Naive thymus-derived CD4-positive, alpha-beta T cell (primary cell): ENCODE measurements at regions not wholly inside any gene's neighbourhood (a gene's known extent, or its start where the extent isn't known, plus 50 kb on each side); places are given as distances from the start of the nearest gene placed in this dataset.
A peak's percentile ranks its signal among the peaks of the same experiment; 100 is the strongest.

Experiments
- ATAC-seq: fragments of 150-1000 bp; cut with Tn5 transposase; 2 replicates; pipeline ENCODE4 v1.10.0; 2021; ENCODE audit warnings: mild to moderate bottlenecking, moderate library complexity
- CTCF ChIA-PET: fragments of 350-600 bp; sonication (Branson Sonifier 250); formaldehyde crosslinking; loops from one replicate; lab custom pipeline; 2021; ENCODE audit warnings: antibody characterized with exemption; lab: Charles Lee
- POLR2A ChIA-PET: fragments of 350-600 bp; sonication (Branson Sonifier 250); formaldehyde crosslinking; loops from one replicate; lab custom pipeline; 2021; ENCODE audit warnings: antibody characterized with exemption, inconsistent platforms; lab: Charles Lee
- DNase-seq, 9 donors: peaks; one replicate each; pipeline versions ENCODE4 v3.0.0 to v3.0.0-alpha.2; 2020 to 2022; ENCODE audit warnings: mixed read lengths in 1 of 9
- H3K27ac ChIP-seq: one replicate; pipeline ENCODE4 v1.7.0; 2013; ENCODE audit warnings: mild to moderate bottlenecking, low read depth, low read length, moderate library complexity
- H3K27me3 ChIP-seq, 2 donors: one replicate each; pipeline ENCODE4 v1.7.0; 2013; ENCODE audit warnings: low read length in 2 of 2, mild to moderate bottlenecking in 2 of 2, moderate library complexity in 2 of 2; ENCODE audit not compliant: control insufficient read depth in 2 of 2, insufficient read depth in 2 of 2
- H3K36me3 ChIP-seq, 3 experiments: 1 replicate in 2 of 3; 2 replicates in 1 of 3; pipeline ENCODE4 v1.7.0; 2013; ENCODE audit warnings: low read length in 3 of 3, mild to moderate bottlenecking in 3 of 3, moderate library complexity in 1 of 3; ENCODE audit not compliant: insufficient read depth in 3 of 3, control insufficient read depth in 2 of 3
- H3K4me1 ChIP-seq, 2 donors: one replicate each; pipeline ENCODE4 v1.7.0; 2013; ENCODE audit warnings: low read length in 2 of 2, mild to moderate bottlenecking in 2 of 2, moderate library complexity in 1 of 2; ENCODE audit not compliant: control insufficient read depth in 2 of 2, insufficient read depth in 2 of 2
- H3K4me3 ChIP-seq: 2 replicates; pipeline ENCODE4 v1.7.0; 2013; ENCODE audit warnings: mild to moderate bottlenecking, low read length
- H3K9me3 ChIP-seq, 3 experiments: 1 replicate in 2 of 3; 2 replicates in 1 of 3; pipeline ENCODE4 v1.7.0; 2013; ENCODE audit warnings: low read length in 3 of 3; ENCODE audit not compliant: control insufficient read depth in 2 of 3
- H3K27ac Mint-ChIP-seq, 9 donors: one replicate each; pipeline ENCODE4 v1.8.0; 2020 to 2022; ENCODE audit warnings: mixed read lengths in 9 of 9, mild to moderate bottlenecking in 8 of 9, moderate library complexity in 5 of 9, inconsistent platforms in 2 of 9
- H3K27me3 Mint-ChIP-seq, 5 donors: one replicate each; pipeline ENCODE4 v1.8.0; 2021 to 2022; ENCODE audit warnings: mixed read lengths in 5 of 5, mild to moderate bottlenecking in 1 of 5
- H3K36me3 Mint-ChIP-seq, 5 donors: one replicate each; pipeline ENCODE4 v1.8.0; 2020 to 2022; ENCODE audit warnings: mixed read lengths in 5 of 5, mild to moderate bottlenecking in 3 of 5, inconsistent platforms in 1 of 5
- H3K4me1 Mint-ChIP-seq, 7 donors: one replicate each; pipeline ENCODE4 v1.8.0; 2020 to 2022; ENCODE audit warnings: mixed read lengths in 7 of 7, mild to moderate bottlenecking in 3 of 7, inconsistent platforms in 1 of 7
- H3K4me3 Mint-ChIP-seq, 10 donors: one replicate each; pipeline ENCODE4 v1.8.0; 2020 to 2022; ENCODE audit warnings: mild to moderate bottlenecking in 10 of 10, mixed read lengths in 10 of 10, moderate library complexity in 6 of 10, inconsistent platforms in 2 of 10
- H3K9me3 Mint-ChIP-seq, 11 donors: one replicate each; pipeline ENCODE4 v1.8.0; 2020 to 2022; ENCODE audit warnings: mixed read lengths in 11 of 11, mild to moderate bottlenecking in 4 of 11, inconsistent platforms in 1 of 11, moderate library complexity in 1 of 11
- intact Hi-C, 2 donors: fragments of 100-400 bp; cut with micrococcal nuclease; formaldehyde crosslinking; loops; one replicate each; pipeline ENCODE4 v1.15.1; 2023

DNA sequence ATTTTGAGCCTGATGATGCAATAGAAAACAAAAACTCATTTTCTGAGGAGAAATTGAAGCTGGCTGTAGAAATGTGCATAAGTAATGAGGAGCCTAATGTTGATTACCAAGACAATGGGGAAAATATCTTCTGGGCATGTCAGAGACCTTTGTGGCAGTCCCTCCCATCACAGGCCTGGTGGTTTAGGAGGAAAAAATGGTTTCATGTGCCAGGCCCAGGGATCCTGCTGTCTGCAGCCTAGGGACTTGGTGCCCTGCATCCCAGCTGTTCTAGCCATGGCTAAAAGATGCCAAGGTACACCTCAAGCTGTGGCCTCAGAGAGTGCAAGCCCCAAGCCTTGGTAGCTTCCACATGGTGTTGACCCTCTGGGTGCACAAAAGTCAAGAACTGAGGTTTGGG lies 128.7 kb upstream of the ARHGEF9 start:
- peaks cover 0 to 3% (median 0%) of the 10 kb centered on the region in 5 donors for H3K36me3 Mint-ChIP-seq
- H3K27me3 Mint-ChIP-seq: no peaks in the 10 kb centered on the region

DNA sequence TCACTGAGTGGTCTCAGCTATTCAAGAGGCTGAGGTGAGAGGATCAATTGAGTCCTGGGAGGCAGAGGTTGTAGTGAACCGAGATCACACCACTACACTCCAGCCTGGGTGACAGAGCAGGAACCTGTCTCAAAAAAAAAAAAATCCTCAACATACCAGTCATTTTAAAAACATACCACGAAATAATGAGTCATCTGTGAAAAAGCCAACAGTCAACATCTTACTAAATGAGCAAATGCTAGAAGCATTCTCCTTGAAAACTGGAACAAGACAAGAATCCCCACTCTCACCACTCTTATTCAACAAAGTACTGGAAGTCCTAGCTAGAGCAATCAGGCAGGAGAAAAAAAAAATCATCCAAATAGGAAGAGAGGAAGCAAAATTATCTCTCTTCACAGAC lies 104.0 kb upstream of the ARHGEF9 start:
- H3K4me1 ChIP-seq: no peaks in the 10 kb centered on the region
- peaks cover 0 to 11% (median 0%) of the 10 kb centered on the region in 5 donors for H3K36me3 Mint-ChIP-seq
- H3K27ac Mint-ChIP-seq: no peak overlapping the region
- ChIA-PET POLR2A (no interaction called here), CTCF (no interaction called here)
- intact Hi-C loops: no loop called here
- peaks cover 0 to 6% (median 0%) of the 10 kb centered on the region in 3 experiments for H3K9me3 ChIP-seq
- peaks cover 0 to 4% (median 0%) of the 10 kb centered on the region in 5 donors for H3K27me3 Mint-ChIP-seq
- no peak overlapping the region for H3K27ac ChIP-seq
- peaks cover 0 to 1% (median 0%) of the 10 kb centered on the region in 7 donors for H3K4me1 Mint-ChIP-seq
- H3K9me3 Mint-ChIP-seq: peaks cover 0 to 60% (median 25%) of the 10 kb centered on the region in 11 donors
- H3K4me3 Mint-ChIP-seq: no peak overlapping the region
- ATAC-seq: no peak
- no peak overlapping the region for H3K4me3 ChIP-seq
- DNase-seq: no peak
- no peaks in the 10 kb centered on the region for H3K36me3 ChIP-seq
- H3K27me3 ChIP-seq: no peaks in the 10 kb centered on the region

More for the DNA sequence above, 128.7 kb upstream of the ARHGEF9 start:
- H3K9me3 Mint-ChIP-seq: peaks cover 0 to 40% (median 7%) of the 10 kb centered on the region in 11 donors
- H3K27ac ChIP-seq: no peak overlapping the region
- no peak for DNase-seq
- ChIA-PET CTCF (no interaction called here), POLR2A (no interaction called here)
- H3K27me3 ChIP-seq: no peaks in the 10 kb centered on the region
- peaks cover 0 to 7% (median 0%) of the 10 kb centered on the region in 3 experiments for H3K9me3 ChIP-seq
- no peak overlapping the region for H3K4me3 ChIP-seq
- H3K4me3 Mint-ChIP-seq: no peak overlapping the region
- no peaks in the 10 kb centered on the region for H3K4me1 Mint-ChIP-seq
- no peak for ATAC-seq
- H3K36me3 ChIP-seq: no peaks in the 10 kb centered on the region
- no peak overlapping the region for H3K27ac Mint-ChIP-seq
- intact Hi-C loops: no loop called here
- no peaks in the 10 kb centered on the region for H3K4me1 ChIP-seq

- no peaks in the 10 kb centered on the region for H3K9me3 ChIP-seq
- no peaks in the 10 kb centered on the region for H3K4me1 ChIP-seq
- Mint-ChIP-seq H3K27ac (no peak overlapping the region), H3K9me3 (peaks cover 0 to 32% (median 14%) of the 10 kb centered on the region in 11 donors), H3K4me3 (no peak overlapping the region), H3K36me3 (no peaks in the 10 kb centered on the region), H3K27me3 (no peaks in the 10 kb centered on the region), H3K4me1 (no peaks in the 10 kb centered on the region)
- ChIA-PET POLR2A (no interaction called here), CTCF (no interaction called here)
- DNase-seq (no peak), ATAC-seq (no peak)
- H3K27me3 ChIP-seq: no peaks in the 10 kb centered on the region
- no peaks in the 10 kb centered on the region for H3K36me3 ChIP-seq
- no peak overlapping the region for H3K4me3 ChIP-seq
- no peak overlapping the region for H3K27ac ChIP-seq
- intact Hi-C loops: no loop called here
Measured at GRCh38 chrX:63884821-63885790, 100.1 kb upstream of the ARHGEF9 start.

GRCh38 chrX:63869506-63869905 lies 84.5 kb upstream of the ARHGEF9 start:
- H3K27me3 Mint-ChIP-seq: no peaks in the 10 kb centered on the region
- H3K36me3 Mint-ChIP-seq: no peaks in the 10 kb centered on the region
- ChIA-PET CTCF (no interaction called here), POLR2A (no interaction called here)
- H3K27ac Mint-ChIP-seq: no peak overlapping the region
- H3K27me3 ChIP-seq: no peaks in the 10 kb centered on the region
- ATAC-seq: no peak
- no peaks in the 10 kb centered on the region for H3K9me3 ChIP-seq
- intact Hi-C loops: no loop called here
- H3K27ac ChIP-seq: no peak overlapping the region
- no peaks in the 10 kb centered on the region for H3K36me3 ChIP-seq
- H3K4me1 Mint-ChIP-seq: no peaks in the 10 kb centered on the region
- no peak for DNase-seq
- peaks cover 0 to 19% (median 5%) of the 10 kb centered on the region in 11 donors for H3K9me3 Mint-ChIP-seq
- H3K4me1 ChIP-seq: no peaks in the 10 kb centered on the region
- peak overlapping the region in 1 of 10 donors; percentile 5 for H3K4me3 Mint-ChIP-seq
- H3K4me3 ChIP-seq: no peak overlapping the region

GRCh38 chrX:63855896-63856295 lies 70.9 kb upstream of the ARHGEF9 start:
- CTCF ChIA-PET: no interaction called here
- no peaks in the 10 kb centered on the region for H3K4me1 ChIP-seq

GRCh38 chrX:63835361-63835760 lies 50.3 kb upstream of the ARHGEF9 start:
- intact Hi-C loops: no loop called here
- H3K36me3 Mint-ChIP-seq: no peaks in the 10 kb centered on the region
- Histone ChIP-seq H3K9me3 (no peaks in the 10 kb centered on the region), H3K27ac (no peak overlapping the region), H3K36me3 (no peaks in the 10 kb centered on the region), H3K4me3 (no peak overlapping the region), H3K4me1 (no peaks in the 10 kb centered on the region), H3K27me3 (no peaks in the 10 kb centered on the region)
- no peak overlapping the region for H3K4me3 Mint-ChIP-seq
- H3K27ac Mint-ChIP-seq: no peak overlapping the region
- ChIA-PET POLR2A (no interaction called here), CTCF (no interaction called here)
- peaks cover 0 to 13% (median 2%) of the 10 kb centered on the region in 11 donors for H3K9me3 Mint-ChIP-seq
- no peaks in the 10 kb centered on the region for H3K4me1 Mint-ChIP-seq
- H3K27me3 Mint-ChIP-seq: peaks cover 0 to 5% (median 0%) of the 10 kb centered on the region in 5 donors
- DNase-seq (no peak), ATAC-seq (no peak)

More at GRCh38 chrX:63855896-63856295, 70.9 kb upstream of the ARHGEF9 start:
- Mint-ChIP-seq H3K27me3 (peaks cover 0 to 9% (median 0%) of the 10 kb centered on the region in 5 donors), H3K27ac (no peak overlapping the region), H3K4me1 (no peaks in the 10 kb centered on the region), H3K36me3 (no peaks in the 10 kb centered on the region), H3K9me3 (peaks cover 0 to 5% (median 0%) of the 10 kb centered on the region in 11 donors), H3K4me3 (no peak overlapping the region)
- Histone ChIP-seq H3K4me3 (no peak overlapping the region), H3K27ac (no peak overlapping the region), H3K27me3 (no peaks in the 10 kb centered on the region), H3K9me3 (no peaks in the 10 kb centered on the region), H3K36me3 (no peaks in the 10 kb centered on the region)
- ATAC-seq (no peak), DNase-seq (no peak)
- intact Hi-C loops: no loop called here
- POLR2A ChIA-PET: no interaction called here
